GM21447 (cell line): ENCODE measurements at regions not wholly inside any gene's neighbourhood (a gene's known extent, or its start where the extent isn't known, plus 50 kb on each side); places are given as distances from the start of the nearest gene placed in this dataset.

Experiments
- ATAC-seq: cut with Tn5 transposase; IDR thresholded peaks from one replicate; pipeline ENCODE4 v1.9.1; 2021; ENCODE audit not compliant: unreplicated experiment

- no peak for ATAC-seq
These were observed 96.1 kb downstream of the C17orf67 start for GRCh38 chr17:56737421-56738161.

GRCh38 chr17:56739376-56739775 lies 94.3 kb downstream of the C17orf67 start:
- no peak for ATAC-seq

- no peak for ATAC-seq
These were observed 93.9 kb downstream of the C17orf67 start for GRCh38 chr17:56739776-56740175.

GRCh38 chr17:56740481-56740880 lies 93.2 kb downstream of the C17orf67 start:
- no peak for ATAC-seq
